Endothelial cell of umbilical vein (primary cell): ENCODE measurements at regions not wholly inside any gene's neighbourhood (a gene's known extent, or its start where the extent isn't known, plus 50 kb on each side); places are given as distances from the start of the nearest gene placed in this dataset.

Experiments used
- BruUV-seq: library from RNA; stranded (reverse); fragments of 400-500 nt; replicated peaks from 2 replicates; lab custom pipeline; 2021; lab: Mats Ljungman, UMichigan
- CTCF ChIA-PET: fragments of 300-600, 350-600 bp; sonication (Branson Sonifier 250); formaldehyde crosslinking; loops from one replicate; lab custom pipeline; 2021; ENCODE audit warnings: antibody characterized with exemption, inconsistent platforms; lab: Charles Lee
- POLR2A ChIA-PET: fragments of 300-600, 350-600 bp; sonication (Branson Sonifier 250); formaldehyde crosslinking; loops from one replicate; lab custom pipeline; 2021; ENCODE audit warnings: antibody characterized with exemption, inconsistent platforms; lab: Charles Lee
- DNase-seq: peaks from one replicate; pipeline ENCODE4 v3.0.0-alpha.2; 2011; ENCODE audit warnings: low read depth, low spot score
- FAIRE-seq: peaks from 2 replicates; lab custom pipeline; 2011; peaks lifted over from hg19 to GRCh38; lab: Jason Lieb, UNC
- H2AFZ ChIP-seq: 2 replicates; pipeline ENCODE4 v1.6.0; 2012; ENCODE audit warnings: low read depth, low read length, control low read depth, inconsistent platforms
- H3K27ac ChIP-seq: 2 replicates; pipeline ENCODE4 v1.5.1; 2011; ENCODE audit warnings: low read depth, mild to moderate bottlenecking, control low read depth, low read length, moderate library complexity; ENCODE audit not compliant: insufficient read depth
- H3K27me3 ChIP-seq, 2 experiments: 2 replicates each; pipeline versions ENCODE4 v1.6.0 to v1.6.1; 2011; ENCODE audit warnings: low read length in 2 of 2, mixed read lengths in 1 of 2; ENCODE audit not compliant: control insufficient read depth in 2 of 2, insufficient read depth in 2 of 2
- H3K36me3 ChIP-seq, 2 experiments: 2 replicates in 1 of 2; 3 replicates in 1 of 2; pipeline ENCODE4 v1.5.1; 2011; ENCODE audit warnings: low read length in 2 of 2, mild to moderate bottlenecking in 1 of 2, moderate library complexity in 1 of 2; ENCODE audit not compliant: control insufficient read depth in 2 of 2, insufficient read depth in 2 of 2; ENCODE audit errors: extremely low read depth in 1 of 2
- H3K4me1 ChIP-seq: 3 replicates; pipeline ENCODE4 v1.5.1; 2011; ENCODE audit warnings: mild to moderate bottlenecking, low read length; ENCODE audit not compliant: control insufficient read depth, insufficient read depth; ENCODE audit errors: extremely low read depth
- H3K4me2 ChIP-seq: 2 replicates; pipeline ENCODE4 v1.6.1; 2011; ENCODE audit warnings: low read length, control low read depth, mixed read lengths; ENCODE audit not compliant: insufficient read depth
- H3K4me3 ChIP-seq, 3 experiments: fragments of 200-600 bp in 1 of 3; sonication (generic), shearing (Covaris generic) in 1 of 3; replicated peaks in 1 of 3; 2 replicates each; pipeline ENCODE4 v1.5.1; 2011 to 2016; ENCODE audit warnings: control low read depth in 3 of 3, low read length in 3 of 3, mild to moderate bottlenecking in 2 of 3, inconsistent platforms in 1 of 3, low read depth in 1 of 3, moderate library complexity in 1 of 3; ENCODE audit not compliant: insufficient read depth in 1 of 3
- H3K79me2 ChIP-seq: 2 replicates; pipeline ENCODE4 v1.6.0; 2012; ENCODE audit warnings: low read length, inconsistent platforms; ENCODE audit not compliant: control insufficient read depth, insufficient read depth
- H3K9ac ChIP-seq: replicated peaks from 2 replicates; pipeline ENCODE3; 2011; ENCODE audit warnings: low read length, control low read depth; ENCODE audit not compliant: insufficient read depth; ENCODE audit errors: extremely low read depth
- H3K9me1 ChIP-seq: replicated peaks from 3 replicates; pipeline ENCODE4 v1.6.0; 2011; ENCODE audit warnings: mild to moderate bottlenecking, low read length; ENCODE audit not compliant: control insufficient read depth, insufficient read depth; ENCODE audit errors: extremely low read depth
- H3K9me3 ChIP-seq: replicated peaks from 2 replicates; pipeline ENCODE4 v1.5.1; 2012; ENCODE audit warnings: low read length, inconsistent platforms; ENCODE audit not compliant: control insufficient read depth, insufficient read depth
- H4K20me1 ChIP-seq: replicated peaks from 2 replicates; pipeline ENCODE3; 2011; ENCODE audit warnings: mild to moderate bottlenecking, low read length; ENCODE audit not compliant: control insufficient read depth, insufficient read depth; ENCODE audit errors: extremely low read depth
- EZH2 ChIP-seq: IDR thresholded peaks from 2 replicates; pipeline ENCODE4 v1.6.1; 2012; ENCODE audit warnings: borderline replicate concordance, low read depth, mild to moderate bottlenecking, moderate library complexity, low read length, inconsistent platforms; ENCODE audit not compliant: severe bottlenecking
- FOS ChIP-seq: IDR thresholded peaks from 2 replicates; pipeline ENCODE4 v1.6.1; 2011; ENCODE audit warnings: mild to moderate bottlenecking, low read length, moderate library complexity, borderline replicate concordance; ENCODE audit not compliant: insufficient read depth
- GATA2 ChIP-seq: IDR thresholded peaks from 2 replicates; pipeline ENCODE4 v1.7.0; 2011; ENCODE audit warnings: low read depth, mild to moderate bottlenecking, moderate library complexity, mixed read lengths, low read length; ENCODE audit not compliant: insufficient read length, insufficient read depth
- JUN ChIP-seq: IDR thresholded peaks from 2 replicates; pipeline ENCODE4 v1.6.1; 2011; ENCODE audit warnings: borderline replicate concordance, low read depth; ENCODE audit not compliant: insufficient read length, insufficient read depth
- MYC ChIP-seq: IDR thresholded peaks from one replicate; pipeline ENCODE4 v1.6.1; 2011; ENCODE audit warnings: mild to moderate bottlenecking, low read depth, low read length
- POLR2A ChIP-seq: IDR thresholded peaks from 2 replicates; pipeline ENCODE4 v1.6.1; 2012; ENCODE audit warnings: low read depth, mild to moderate bottlenecking, control low read depth, low read length
- POLR2AphosphoS5 ChIP-seq: IDR thresholded peaks from 2 replicates; pipeline ENCODE4 v1.6.1; 2012; ENCODE audit warnings: low read depth, mild to moderate bottlenecking, control low read depth, low read length, moderate library complexity; ENCODE audit not compliant: insufficient read depth
- dilution Hi-C: fragments of 300-500 bp; cut with MboI; formaldehyde crosslinking; loops from one replicate; pipeline ENCODE4 v1.15.0; 2019; ENCODE audit warnings: low sequenced_read_pairs; ENCODE audit not compliant: extremely low pct_ligation_motif_present
- intact Hi-C: fragments of 100-400 bp; cut with micrococcal nuclease; formaldehyde crosslinking; loops from one replicate; pipeline ENCODE4 v1.10.0; 2022
- TF ChIP-seq, protein P1 (sequence below): IDR thresholded peaks from 2 replicates; pipeline ENCODE4 v1.6.1; 2011; ENCODE audit not compliant: insufficient read depth, insufficient read length
- TF ChIP-seq, protein P2 (sequence below), 2 donors: IDR thresholded peaks; 1 replicate in 1 of 2; 2 replicates in 1 of 2; pipeline ENCODE4 v1.5.1; 2011; ENCODE audit warnings: low read length in 2 of 2, mild to moderate bottlenecking in 2 of 2, moderate library complexity in 2 of 2, control low read depth in 1 of 2, inconsistent platforms in 1 of 2, low read depth in 1 of 2; ENCODE audit not compliant: insufficient read depth in 1 of 2; ENCODE audit errors: extremely low read depth in 1 of 2

DNA sequence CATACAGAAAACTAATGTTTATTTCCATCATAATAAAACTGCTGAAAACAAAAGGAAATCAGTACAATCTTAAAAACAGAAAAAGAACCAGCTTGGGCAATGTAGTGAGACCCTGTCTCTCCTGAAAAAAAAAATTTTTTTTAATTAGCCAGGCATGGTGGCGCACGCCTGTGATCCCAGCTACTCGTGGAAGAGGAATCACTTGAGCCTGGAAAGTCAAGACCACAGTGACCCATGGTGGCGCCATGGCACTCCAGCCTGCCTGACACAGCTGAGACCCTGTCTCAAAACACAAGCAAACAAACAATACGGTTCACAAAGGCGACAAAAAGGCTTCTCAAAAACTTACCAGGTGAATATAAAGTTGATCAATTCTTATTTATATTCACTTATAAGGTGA lies 289.7 kb downstream of the BRD1 start:
- FAIRE-seq = no peak

DNA sequence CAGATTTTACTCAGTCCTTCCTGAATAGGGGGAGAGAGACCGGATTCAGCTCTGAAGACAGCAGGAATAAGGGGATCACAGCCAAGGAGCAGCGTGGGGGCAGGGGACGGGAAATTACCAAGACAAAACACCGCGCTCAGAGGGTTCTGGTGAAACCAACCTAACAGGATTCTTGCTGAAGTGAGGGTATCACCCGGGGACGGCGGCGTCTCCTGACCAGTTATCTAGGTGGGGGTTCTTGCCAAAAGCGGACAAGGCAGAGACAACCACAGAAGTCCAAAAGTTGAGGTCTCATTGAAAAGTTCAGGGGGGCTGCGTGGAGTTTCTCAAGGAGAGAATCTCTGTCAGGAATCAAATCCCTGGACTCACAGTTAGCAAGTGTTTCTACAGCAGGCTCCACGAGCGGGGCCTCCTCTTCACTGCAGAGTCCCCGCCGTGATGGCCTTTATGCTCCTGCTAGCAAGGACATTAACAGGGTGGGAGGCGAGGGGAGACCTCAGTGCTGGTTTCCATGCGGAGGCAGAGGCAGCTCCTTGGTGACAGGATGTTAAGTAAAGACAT lies 291.0 kb downstream of the BRD1 start:
- DNase-seq = no peak

More for the DNA sequence above, 289.7 kb downstream of the BRD1 start:
- no peak overlapping the region for H3K27ac ChIP-seq
- peaks cover 3% of the 10 kb centered on the region for H3K9me3 ChIP-seq
- H3K36me3 ChIP-seq = no peaks in the 10 kb centered on the region
- intact Hi-C loops (no loop called here), dilution Hi-C loops (no loop called here)
- no peak overlapping the region for H3K4me3 ChIP-seq
- no peaks in the 10 kb centered on the region for H3K79me2 ChIP-seq
- H3K9me1 ChIP-seq = no peaks in the 10 kb centered on the region
- no peaks in the 10 kb centered on the region for H3K27me3 ChIP-seq
- BruUV-seq = no TSS peak
- no peak overlapping the region for H2AFZ ChIP-seq
- H3K4me1 ChIP-seq = no peaks in the 10 kb centered on the region
- no peak overlapping the region for H3K4me2 ChIP-seq
- no peak for TF ChIP-seq JUN
- TF ChIP-seq MYC = no peak
- TF ChIP-seq POLR2AphosphoS5 = no peak
- TF ChIP-seq, protein P1, sequence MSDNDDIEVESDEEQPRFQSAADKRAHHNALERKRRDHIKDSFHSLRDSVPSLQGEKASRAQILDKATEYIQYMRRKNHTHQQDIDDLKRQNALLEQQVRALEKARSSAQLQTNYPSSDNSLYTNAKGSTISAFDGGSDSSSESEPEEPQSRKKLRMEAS = no peak
- TF ChIP-seq FOS = no peak
- TF ChIP-seq GATA2 = no peak
- TF ChIP-seq EZH2 = no peak
- ChIA-PET CTCF (no interaction called here), POLR2A (no interaction called here)
- H3K9ac ChIP-seq = no peak overlapping the region
- DNase-seq = no peak
- no peaks in the 10 kb centered on the region for H4K20me1 ChIP-seq

More for the DNA sequence above, 291.0 kb downstream of the BRD1 start:
- Histone ChIP-seq H3K27me3 (no peaks in the 10 kb centered on the region), H3K9me3 (peaks cover 3% of the 10 kb centered on the region), H3K36me3 (no peaks in the 10 kb centered on the region), H3K79me2 (no peaks in the 10 kb centered on the region), H3K9me1 (no peaks in the 10 kb centered on the region), H3K4me2 (no peak overlapping the region), H4K20me1 (no peaks in the 10 kb centered on the region), H2AFZ (no peak overlapping the region), H3K4me3 (no peak overlapping the region), H3K9ac (no peak overlapping the region), H3K4me1 (no peaks in the 10 kb centered on the region), H3K27ac (no peak overlapping the region)
- TF ChIP-seq GATA2 = no peak
- no peak for TF ChIP-seq POLR2AphosphoS5
- TF ChIP-seq, protein P2, sequence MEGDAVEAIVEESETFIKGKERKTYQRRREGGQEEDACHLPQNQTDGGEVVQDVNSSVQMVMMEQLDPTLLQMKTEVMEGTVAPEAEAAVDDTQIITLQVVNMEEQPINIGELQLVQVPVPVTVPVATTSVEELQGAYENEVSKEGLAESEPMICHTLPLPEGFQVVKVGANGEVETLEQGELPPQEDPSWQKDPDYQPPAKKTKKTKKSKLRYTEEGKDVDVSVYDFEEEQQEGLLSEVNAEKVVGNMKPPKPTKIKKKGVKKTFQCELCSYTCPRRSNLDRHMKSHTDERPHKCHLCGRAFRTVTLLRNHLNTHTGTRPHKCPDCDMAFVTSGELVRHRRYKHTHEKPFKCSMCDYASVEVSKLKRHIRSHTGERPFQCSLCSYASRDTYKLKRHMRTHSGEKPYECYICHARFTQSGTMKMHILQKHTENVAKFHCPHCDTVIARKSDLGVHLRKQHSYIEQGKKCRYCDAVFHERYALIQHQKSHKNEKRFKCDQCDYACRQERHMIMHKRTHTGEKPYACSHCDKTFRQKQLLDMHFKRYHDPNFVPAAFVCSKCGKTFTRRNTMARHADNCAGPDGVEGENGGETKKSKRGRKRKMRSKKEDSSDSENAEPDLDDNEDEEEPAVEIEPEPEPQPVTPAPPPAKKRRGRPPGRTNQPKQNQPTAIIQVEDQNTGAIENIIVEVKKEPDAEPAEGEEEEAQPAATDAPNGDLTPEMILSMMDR (IDR thresholded peaks at IDR 0.05; ENCODE audit: extremely low read depth in 1 of 2, insufficient read depth in 1 of 2, low read depth in 1 of 2, low read length in 2 of 2) = no peak
- TF ChIP-seq MYC = no peak
- TF ChIP-seq JUN = no peak
- no peak for TF ChIP-seq EZH2
- TF ChIP-seq FOS = no peak
- TF ChIP-seq, protein P1 = no peak
- no peak for TF ChIP-seq POLR2A
- no TSS peak for BruUV-seq
- dilution Hi-C loops = no loop called here
- POLR2A ChIA-PET = no interaction called here
- FAIRE-seq = no peak
- CTCF ChIA-PET = no interaction called here
- intact Hi-C loops = no loop called here
